Medulla oblongata (tissue), 1 donor: ENCODE measurements at regions not wholly inside any gene's neighbourhood (a gene's known extent, or its start where the extent isn't known, plus 50 kb on each side); places are given as distances from the start of the nearest gene placed in this dataset.
"Not testable (repeated sequence)": the region's sequence is repeated elsewhere in the genome, so short reads cannot be mapped to it uniquely, and the experiment has no call there.

ENCODE experiments used
- DNase-seq: peaks from one replicate; pipeline ENCODE4 v3.0.0-alpha.2; 2015; ENCODE audit errors: extremely low spot score

- DNase-seq: no peak
Measured at GRCh38 chr12:58069268-58069963, 128.0 kb downstream of the ATP23 start.

GRCh38 chr12:58071994-58072393 is 130.6 kb downstream of the ATP23 start:
- DNase-seq: no peak

GRCh38 chr12:58074259-58074658 is 132.9 kb downstream of the ATP23 start:
- no peak for DNase-seq

GRCh38 chr12:58079806-58080205 is 138.4 kb downstream of the ATP23 start:
- DNase-seq: no peak

GRCh38 chr12:58081488-58081887 is 140.1 kb downstream of the ATP23 start:
- DNase-seq: no peak

- DNase-seq: no peak
Measured at GRCh38 chr12:58082996-58083395, 141.6 kb downstream of the ATP23 start.

- no peak for DNase-seq
Measured at GRCh38 chr12:58086006-58086405, 144.6 kb downstream of the ATP23 start.

GRCh38 chr12:58086930-58087329 is 145.6 kb downstream of the ATP23 start:
- no peak for DNase-seq

GRCh38 chr12:58087423-58088127 is 146.2 kb downstream of the ATP23 start:
- no peak for DNase-seq

GRCh38 chr12:58089588-58089987 is 148.2 kb downstream of the ATP23 start:
- DNase-seq: no peak

- DNase-seq: no peak
Measured at GRCh38 chr12:58090685-58091084, 149.3 kb downstream of the ATP23 start.

GRCh38 chr12:58095002-58095401 is 153.6 kb downstream of the ATP23 start:
- DNase-seq: no peak

GRCh38 chr12:58097741-58098140 is 156.4 kb downstream of the ATP23 start:
- DNase-seq: no peak

GRCh38 chr12:58099476-58099875 is 158.1 kb downstream of the ATP23 start:
- no peak for DNase-seq

GRCh38 chr12:58104351-58104755 is 163.0 kb downstream of the ATP23 start:
- no peak for DNase-seq

GRCh38 chr12:58105225-58106119 is 164.1 kb downstream of the ATP23 start:
- DNase-seq: no peak

- DNase-seq: peak; percentile 58
Measured at GRCh38 chr12:58106195-58106594, 164.8 kb downstream of the ATP23 start.

GRCh38 chr12:58117201-58117600 is 175.8 kb downstream of the ATP23 start:
- no peak for DNase-seq

GRCh38 chr12:58117667-58118066 is 176.3 kb downstream of the ATP23 start:
- no peak for DNase-seq

GRCh38 chr12:58125761-58126160 is 184.4 kb downstream of the ATP23 start:
- not testable (repeated sequence) for DNase-seq

- DNase-seq: no peak
Measured at GRCh38 chr12:58131986-58132755, 190.8 kb downstream of the ATP23 start.

GRCh38 chr12:58138424-58138823 is 197.1 kb downstream of the ATP23 start:
- DNase-seq: no peak
